ENCODE measurements at regions not wholly inside any gene's neighbourhood (a gene's known extent, or its start where the extent isn't known, plus 50 kb on each side); places are given as distances from the start of the nearest gene placed in this dataset.

DNA sequence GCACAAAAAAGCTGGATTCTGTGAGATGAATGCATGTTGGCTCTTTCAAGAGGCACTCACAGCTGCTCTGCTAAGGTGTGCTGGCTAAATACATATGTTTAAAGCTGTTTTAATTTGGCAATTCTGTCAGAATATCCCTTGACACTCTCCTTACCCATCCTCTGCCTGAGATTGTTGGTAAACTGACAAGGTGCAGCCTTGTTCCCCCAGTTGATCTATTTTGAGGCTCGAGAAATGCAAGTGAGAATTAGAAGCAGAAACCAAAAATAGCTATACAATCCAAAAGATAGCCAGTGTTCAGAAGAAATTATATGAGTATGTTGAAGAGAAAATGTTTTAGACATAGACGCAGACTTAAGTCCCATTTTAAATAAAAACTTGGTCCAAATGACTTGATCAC lies 971.7 kb upstream of the GYPC start:
- TF ChIP-seq, protein P1, sequence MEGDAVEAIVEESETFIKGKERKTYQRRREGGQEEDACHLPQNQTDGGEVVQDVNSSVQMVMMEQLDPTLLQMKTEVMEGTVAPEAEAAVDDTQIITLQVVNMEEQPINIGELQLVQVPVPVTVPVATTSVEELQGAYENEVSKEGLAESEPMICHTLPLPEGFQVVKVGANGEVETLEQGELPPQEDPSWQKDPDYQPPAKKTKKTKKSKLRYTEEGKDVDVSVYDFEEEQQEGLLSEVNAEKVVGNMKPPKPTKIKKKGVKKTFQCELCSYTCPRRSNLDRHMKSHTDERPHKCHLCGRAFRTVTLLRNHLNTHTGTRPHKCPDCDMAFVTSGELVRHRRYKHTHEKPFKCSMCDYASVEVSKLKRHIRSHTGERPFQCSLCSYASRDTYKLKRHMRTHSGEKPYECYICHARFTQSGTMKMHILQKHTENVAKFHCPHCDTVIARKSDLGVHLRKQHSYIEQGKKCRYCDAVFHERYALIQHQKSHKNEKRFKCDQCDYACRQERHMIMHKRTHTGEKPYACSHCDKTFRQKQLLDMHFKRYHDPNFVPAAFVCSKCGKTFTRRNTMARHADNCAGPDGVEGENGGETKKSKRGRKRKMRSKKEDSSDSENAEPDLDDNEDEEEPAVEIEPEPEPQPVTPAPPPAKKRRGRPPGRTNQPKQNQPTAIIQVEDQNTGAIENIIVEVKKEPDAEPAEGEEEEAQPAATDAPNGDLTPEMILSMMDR (IDR thresholded peaks at IDR 0.05), result no peak
- TF ChIP-seq POLR2A (IDR thresholded peaks at IDR 0.05) (no peak), EP300 (IDR thresholded peaks at IDR 0.05) (no peak)
